ENCODE measurements at regions not wholly inside any gene's neighbourhood (a gene's known extent, or its start where the extent isn't known, plus 50 kb on each side); places are given as distances from the start of the nearest gene placed in this dataset.

DNA sequence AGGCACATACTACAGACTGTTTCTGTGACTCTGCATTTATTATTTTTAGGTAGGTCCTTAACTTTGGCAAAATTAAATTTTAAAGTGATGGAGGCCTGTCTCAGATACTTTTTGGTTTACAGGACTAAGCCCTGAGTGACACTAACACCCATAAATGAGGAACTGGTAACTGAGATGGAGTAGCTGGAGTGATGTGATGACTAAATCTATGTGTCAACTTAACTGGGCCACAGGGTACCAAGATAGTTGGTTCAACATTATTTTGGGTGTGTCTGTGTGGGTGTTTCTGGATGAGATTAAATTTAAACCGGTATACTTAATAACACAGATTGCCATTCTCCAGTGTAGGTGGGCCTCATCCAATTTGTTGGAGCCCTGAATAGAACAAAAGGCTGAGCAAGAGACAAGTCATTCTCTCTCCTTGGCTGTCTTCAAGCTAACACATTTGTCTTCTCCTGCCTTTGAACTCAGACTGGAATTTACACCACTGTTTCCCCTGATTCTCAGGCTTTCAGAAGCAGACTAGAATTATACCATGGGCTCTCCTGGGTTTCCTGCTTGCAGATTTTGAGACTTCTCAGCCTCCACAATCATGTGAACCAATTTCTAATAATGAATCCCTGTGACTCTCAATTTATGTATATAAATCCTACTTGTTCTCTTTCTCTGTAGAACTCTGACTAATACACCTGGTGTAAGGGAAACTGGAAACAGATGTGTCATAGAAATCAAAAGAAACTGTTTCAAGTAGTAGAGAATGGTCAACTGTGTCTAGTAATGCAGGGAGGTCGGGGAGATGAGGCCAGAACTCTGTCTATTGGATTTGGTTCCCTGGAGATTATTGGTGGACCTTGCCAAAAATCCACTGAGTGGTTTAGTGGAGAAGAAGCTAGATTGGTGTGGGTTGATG is 579.2 kb downstream of the EPM2A start:
- Histone ChIP-seq H3K9ac (replicated peaks in 1 of 4; ENCODE audit: extremely low read depth in 1 of 4, low read depth in 3 of 4, low read length in 3 of 4) (no peak overlapping the region), H2AFZ (ENCODE audit: low read length) (no peak overlapping the region), H3K4me1 (replicated peaks in 1 of 4; ENCODE audit: control insufficient read depth in 3 of 4, insufficient read depth in 4 of 4, low read length in 3 of 4) (peaks cover 0 to 5% (median under 1%) of the 10 kb centered on the region in 4 experiments; a peak in 1 of 7 replicates), H4K8ac (ENCODE audit: extremely low read depth, insufficient read depth, low read length) (no peak overlapping the region), H4K5ac (ENCODE audit: insufficient read length, low read depth, low read length) (no peak overlapping the region), H3K4me3 (ENCODE audit: extremely low read depth in 1 of 4, insufficient read depth in 2 of 4, low read depth in 3 of 4, low read length in 4 of 4) (no peak overlapping the region), H3K18ac (ENCODE audit: extremely low read depth, low read length) (no peak overlapping the region), H3K4me2 (ENCODE audit: insufficient read depth in 1 of 2, low read depth in 2 of 2, low read length in 2 of 2) (no peak overlapping the region), H3K14ac (ENCODE audit: insufficient read length) (no peak overlapping the region), H2BK15ac (ENCODE audit: low read length) (no peak overlapping the region), H4K20me1 (replicated peaks in 1 of 2; ENCODE audit: control insufficient read depth in 1 of 2, insufficient read depth in 2 of 2, low read length in 2 of 2) (no peaks in the 10 kb centered on the region), H3K4ac (replicated peaks; ENCODE audit: insufficient read length, low read depth, low read length) (no peak overlapping the region), H3K56ac (replicated peaks; ENCODE audit: insufficient read length, low read depth, low read length) (no peak overlapping the region), H3K27ac (ENCODE audit: low read depth, low read length) (no peak overlapping the region), H3K23ac (ENCODE audit: insufficient read length) (no peak overlapping the region), H2AK5ac (ENCODE audit: low read depth, low read length) (no peak overlapping the region), H2BK20ac (ENCODE audit: low read length) (no peak overlapping the region), H2BK5ac (ENCODE audit: low read depth, low read length) (no peak overlapping the region), H3K79me1 (ENCODE audit: low read depth, low read length) (no peaks in the 10 kb centered on the region), H3K36me3 (ENCODE audit: control insufficient read depth in 2 of 4, insufficient read depth in 4 of 4, low read length in 3 of 4) (peaks cover 0 to 2% (median 0%) of the 10 kb centered on the region in 4 experiments; a peak in 1 of 8 replicates), H2BK120ac (replicated peaks; ENCODE audit: low read depth, low read length) (no peak overlapping the region), H3K23me2 (ENCODE audit: low read depth, low read length) (no peaks in the 10 kb centered on the region), H3K79me2 (ENCODE audit: control insufficient read depth in 1 of 2, insufficient read depth in 2 of 2, low read length in 2 of 2) (no peaks in the 10 kb centered on the region), H3K9me3 (ENCODE audit: insufficient read depth in 2 of 2, low read depth in 1 of 2, low read length in 1 of 2) (peaks cover 15 to 20% of the 10 kb centered on the region in 2 experiments), H3K27me3 (replicated peaks in 1 of 4; ENCODE audit: control insufficient read depth in 3 of 4, extremely low read depth in 1 of 4, insufficient read depth in 3 of 4, low read length in 3 of 4) (no peaks in the 10 kb centered on the region), H4K91ac (replicated peaks; ENCODE audit: insufficient read length, low read length) (no peak overlapping the region), H2BK12ac (ENCODE audit: low read depth, low read length) (no peak overlapping the region)
- no peak for FAIRE-seq
- no peak for TF ChIP-seq BRCA1 (IDR thresholded peaks at IDR 0.05; ENCODE audit: low read depth, low read length)
- no peak for TF ChIP-seq TBP (IDR thresholded peaks at IDR 0.05; ENCODE audit: low read depth, low read length)
- TF ChIP-seq CREB1 (IDR thresholded peaks at IDR 0.05), result no peak
- no peak for TF ChIP-seq NRF1 (IDR thresholded peaks at IDR 0.05; ENCODE audit: low read depth, low read length)
- no peak for TF ChIP-seq FOSL1 (IDR thresholded peaks at IDR 0.05; ENCODE audit: insufficient read depth, low read depth, low read length)
- CTCF ChIA-PET (ENCODE audit: partially characterized antibody), result interaction anchor here (0.6 to 1.4 kb wide), 2 partner anchors 43 to 1193 kb away, joined by 3 read pairs; no protein-coding TSS in a partner anchor
- DNase-seq (ENCODE audit: low read depth in 1 of 2, low spot score in 2 of 2), result no peak
- WGBS, 2 experiments (ENCODE audit: extremely low coverage in 1 of 2, insufficient coverage in 1 of 2, insufficient read length in 1 of 2, insufficient replicate concordance in 2 of 2, low coverage in 1 of 2, low lambda C conversion rate in 2 of 2, missing lambda C conversion rate in 1 of 2), result 88% methylated on average over 2 of the region's 2 CpGs; no CpG with 5 or more reads in 1 of the 2 experiments
- POLR2A ChIA-PET (ENCODE audit: partially characterized antibody), result no interaction called here

Measured in H1 (cell line).